ENCODE measurements at regions not wholly inside any gene's neighbourhood (a gene's known extent, or its start where the extent isn't known, plus 50 kb on each side); places are given as distances from the start of the nearest gene placed in this dataset.

DNA sequence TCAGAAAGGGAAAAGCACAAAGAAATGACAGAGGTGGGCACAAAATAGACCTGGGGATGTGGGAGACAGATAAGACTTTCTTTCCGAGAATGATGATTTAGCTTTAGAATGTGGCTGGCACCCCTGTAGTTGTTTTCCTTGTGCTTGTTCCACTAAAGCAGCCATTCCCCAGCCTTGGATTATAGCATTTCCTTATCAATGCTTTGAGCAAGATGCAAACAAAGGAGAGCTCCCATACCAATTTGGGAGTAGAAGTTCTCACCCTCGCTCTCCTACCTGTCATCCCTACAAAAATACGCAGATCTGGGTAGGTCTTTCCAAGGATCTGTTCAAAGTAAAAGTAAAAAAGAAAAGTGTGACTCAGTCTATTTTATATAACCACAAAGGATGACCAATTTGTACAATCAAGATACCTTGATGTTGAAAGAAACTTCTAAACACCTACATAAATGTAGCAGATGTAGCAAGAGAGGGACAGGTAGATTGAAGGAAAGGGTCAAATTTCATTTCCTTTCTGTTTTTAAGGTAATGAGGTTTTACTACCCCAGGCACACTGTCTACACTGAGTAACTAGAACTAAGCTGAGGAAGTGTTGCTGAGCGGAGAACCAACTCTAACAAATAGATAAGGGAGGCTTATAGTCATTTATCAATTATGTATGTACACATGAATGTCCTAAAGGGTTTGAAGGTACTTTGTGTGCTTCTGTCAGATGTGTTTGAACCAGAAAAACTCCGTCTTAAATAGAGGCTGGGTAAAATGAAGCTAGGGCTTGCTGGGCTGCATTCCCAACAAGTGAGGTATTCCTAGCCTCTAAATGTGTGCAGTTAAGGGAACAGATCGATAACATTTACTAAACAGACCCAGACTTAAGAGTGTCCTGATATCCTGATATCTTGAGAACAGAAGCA lies 91.1 kb upstream of the LRRN1 start:
- Mint-ChIP-seq H3K27me3 (no peaks in the 10 kb centered on the region), H3K9me3 (no peaks in the 10 kb centered on the region), H3K4me3 (no peak overlapping the region), H3K36me3 (no peaks in the 10 kb centered on the region), H3K27ac (no peak overlapping the region), H3K4me1 (no peaks in the 10 kb centered on the region)
- ATAC-seq = no peak
- POLR2A ChIA-PET = no interaction called here
- DNase-seq = no peak

DNA sequence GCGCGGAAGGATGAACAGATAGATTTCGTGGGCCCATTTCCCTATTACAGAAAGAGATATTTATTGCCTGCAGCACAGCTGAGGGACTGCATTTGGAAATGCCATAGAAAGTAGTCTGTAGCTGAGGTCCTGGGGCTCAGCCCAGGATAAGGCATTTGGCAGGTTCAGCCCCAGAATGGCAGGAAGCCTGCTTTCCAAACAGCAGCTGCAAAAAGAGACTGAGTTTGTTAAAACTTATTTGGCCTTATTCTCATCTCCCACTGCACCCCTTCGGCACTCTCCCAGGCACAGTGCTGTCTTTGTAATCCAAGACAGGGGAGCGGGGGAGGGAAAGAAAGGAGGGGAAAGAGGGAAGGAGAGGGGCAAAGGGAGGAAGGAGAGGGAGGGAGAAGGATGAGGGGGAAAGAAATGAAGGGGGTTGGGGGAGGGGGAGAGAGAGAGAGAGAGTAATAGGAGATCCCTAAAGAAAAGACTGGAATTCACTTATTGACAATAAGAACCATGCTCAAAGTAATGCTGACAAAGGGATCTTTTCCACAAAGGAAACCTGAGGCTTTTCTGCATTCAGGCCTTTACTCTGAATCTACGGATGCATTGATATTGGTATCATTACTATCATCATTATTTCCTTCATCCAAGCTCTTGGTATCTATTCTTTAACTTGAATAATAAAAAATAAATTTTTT lies 94.0 kb upstream of the LRRN1 start:
- H3K36me3 Mint-ChIP-seq = no peaks in the 10 kb centered on the region
- H3K4me3 Mint-ChIP-seq = no peak overlapping the region
- H3K27ac Mint-ChIP-seq = no peak overlapping the region
- no peaks in the 10 kb centered on the region for H3K4me1 Mint-ChIP-seq
- POLR2A ChIA-PET = no interaction called here
- H3K9me3 Mint-ChIP-seq = no peaks in the 10 kb centered on the region
- ATAC-seq (no peak), DNase-seq (no peak)
- H3K27me3 Mint-ChIP-seq = no peaks in the 10 kb centered on the region

DNA sequence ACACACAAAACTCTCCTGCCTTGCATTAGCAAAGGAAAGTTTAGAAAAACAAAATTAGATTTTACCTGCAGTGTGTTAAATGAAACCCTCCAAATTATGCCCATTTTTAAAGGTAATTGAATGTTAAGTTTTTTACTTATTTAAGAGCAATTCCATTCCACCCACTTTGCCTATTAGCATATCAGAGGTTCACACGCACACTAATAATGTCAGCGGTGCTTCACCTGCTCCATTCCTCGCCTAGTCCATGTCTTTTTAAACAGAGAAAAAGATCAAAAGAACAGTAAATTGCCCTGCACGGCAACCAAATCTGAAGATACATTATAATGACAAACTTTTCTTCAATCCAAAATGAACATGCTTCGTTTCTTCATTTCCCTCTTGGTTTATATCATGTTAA lies 97.3 kb upstream of the LRRN1 start:
- peaks cover 0 to 3% (median 0%) of the 10 kb centered on the region in 5 donors for H3K27me3 Mint-ChIP-seq
- ATAC-seq = no peak
- H3K4me3 Mint-ChIP-seq = no peak overlapping the region
- H3K36me3 Mint-ChIP-seq = peaks cover 0 to 4% (median 0%) of the 10 kb centered on the region in 3 donors
- H3K27ac Mint-ChIP-seq = no peak overlapping the region
- no peak for DNase-seq
- peaks cover 0 to 3% (median 0%) of the 10 kb centered on the region in 9 donors for H3K9me3 Mint-ChIP-seq
- POLR2A ChIA-PET = no interaction called here
- no peaks in the 10 kb centered on the region for H3K4me1 Mint-ChIP-seq

DNA sequence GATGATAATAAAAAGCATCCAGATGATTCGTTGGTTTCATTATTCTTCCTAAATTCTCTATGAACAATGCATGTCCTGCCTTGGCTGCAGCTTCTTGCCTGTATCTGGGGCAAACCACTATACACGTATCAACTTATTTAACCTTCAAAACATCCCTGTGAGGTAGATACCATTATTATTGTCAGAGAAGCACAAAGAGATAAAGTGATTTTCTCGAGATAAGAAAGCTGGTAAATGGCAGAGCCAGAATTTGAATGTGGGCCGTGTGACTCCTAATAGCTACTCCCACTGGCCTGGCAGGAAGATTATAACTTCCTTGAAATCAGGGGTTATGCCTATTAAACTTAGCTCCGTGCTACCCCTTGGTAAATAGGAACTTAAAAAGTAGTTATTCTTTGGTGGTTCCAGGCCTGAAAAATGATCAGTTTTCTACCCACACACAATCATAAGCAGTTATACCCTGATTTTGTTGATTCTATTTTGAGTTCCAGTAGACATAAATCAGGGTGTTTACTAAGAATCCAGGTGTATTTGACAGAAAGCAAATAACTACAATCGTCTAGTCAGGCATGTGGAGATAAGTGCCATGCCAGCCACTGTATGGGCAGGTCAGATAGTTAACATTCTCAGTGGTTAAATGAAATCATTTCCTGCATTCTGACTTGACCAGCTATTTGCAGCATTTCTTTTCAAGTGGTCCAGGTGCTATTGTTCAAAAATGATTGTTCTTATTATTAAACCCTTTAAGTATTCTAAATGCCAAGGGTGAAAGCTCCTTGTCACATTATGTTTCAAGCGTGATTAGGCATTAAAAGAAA lies 99.2 kb upstream of the LRRN1 start:
- DNase-seq (no peak), ATAC-seq (no peak)
- Mint-ChIP-seq H3K27me3 (peaks cover 0 to 3% (median 0%) of the 10 kb centered on the region in 5 donors), H3K9me3 (peaks cover 0 to 3% (median 0%) of the 10 kb centered on the region in 9 donors), H3K4me1 (no peaks in the 10 kb centered on the region), H3K36me3 (peaks cover 0 to 4% (median 0%) of the 10 kb centered on the region in 3 donors), H3K27ac (no peak overlapping the region), H3K4me3 (no peak overlapping the region)
- POLR2A ChIA-PET = no interaction called here

DNA sequence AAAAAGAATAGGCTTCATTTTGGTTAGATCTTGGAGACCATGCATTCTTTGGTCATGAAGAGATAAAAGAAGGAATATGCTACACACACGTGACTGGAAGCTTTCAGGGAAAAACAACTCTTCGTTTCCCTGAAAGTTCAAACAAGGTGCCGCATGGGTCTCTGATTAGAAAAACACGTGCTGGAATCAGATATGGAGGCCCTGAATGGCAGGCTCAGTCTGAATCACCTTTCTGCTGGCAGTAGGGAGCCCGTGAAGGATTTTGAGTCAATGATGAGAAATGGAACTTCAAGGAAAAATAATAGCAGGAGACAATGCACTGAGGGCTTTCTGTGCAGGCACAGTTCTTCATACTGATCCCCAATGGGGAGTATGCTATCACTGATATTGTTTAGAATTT lies 99.8 kb upstream of the LRRN1 start:
- POLR2A ChIA-PET = no interaction called here
- ATAC-seq (no peak), DNase-seq (no peak)
- H3K27me3 Mint-ChIP-seq = peaks cover 0 to 3% (median 0%) of the 10 kb centered on the region in 5 donors
- H3K36me3 Mint-ChIP-seq = peaks cover 0 to 4% (median 0%) of the 10 kb centered on the region in 3 donors
- no peaks in the 10 kb centered on the region for H3K4me1 Mint-ChIP-seq
- no peak overlapping the region for H3K27ac Mint-ChIP-seq
- H3K9me3 Mint-ChIP-seq = peaks cover 0 to 3% (median 0%) of the 10 kb centered on the region in 9 donors
- H3K4me3 Mint-ChIP-seq = no peak overlapping the region

DNA sequence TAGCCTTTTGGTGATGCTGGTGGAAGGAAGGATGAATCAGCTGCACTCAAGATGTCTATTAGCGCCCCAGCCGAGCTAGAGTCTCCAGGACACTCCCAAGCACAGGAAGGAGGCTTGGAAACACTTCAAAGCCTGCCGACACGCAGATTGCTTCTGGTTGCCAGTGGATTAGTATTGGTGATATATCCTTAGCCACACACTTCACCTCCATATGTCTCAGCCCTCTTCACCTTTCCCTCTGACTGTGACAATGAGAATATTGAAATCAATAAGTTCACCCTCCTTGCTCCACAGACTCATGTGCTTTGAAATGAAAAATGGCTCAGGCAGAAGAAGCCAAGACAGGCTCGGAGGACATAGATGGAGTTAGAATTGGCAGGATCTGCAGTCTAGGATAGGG lies 102.9 kb upstream of the LRRN1 start:
- ATAC-seq = no peak
- H3K4me3 Mint-ChIP-seq = no peak overlapping the region
- H3K36me3 Mint-ChIP-seq = peaks cover 0 to 4% (median 0%) of the 10 kb centered on the region in 3 donors
- H3K27me3 Mint-ChIP-seq = peaks cover 0 to 3% (median 0%) of the 10 kb centered on the region in 5 donors
- no peak for DNase-seq
- no peak overlapping the region for H3K27ac Mint-ChIP-seq
- POLR2A ChIA-PET = no interaction called here
- H3K4me1 Mint-ChIP-seq = no peaks in the 10 kb centered on the region
- peaks cover 0 to 3% (median 0%) of the 10 kb centered on the region in 9 donors for H3K9me3 Mint-ChIP-seq

DNA sequence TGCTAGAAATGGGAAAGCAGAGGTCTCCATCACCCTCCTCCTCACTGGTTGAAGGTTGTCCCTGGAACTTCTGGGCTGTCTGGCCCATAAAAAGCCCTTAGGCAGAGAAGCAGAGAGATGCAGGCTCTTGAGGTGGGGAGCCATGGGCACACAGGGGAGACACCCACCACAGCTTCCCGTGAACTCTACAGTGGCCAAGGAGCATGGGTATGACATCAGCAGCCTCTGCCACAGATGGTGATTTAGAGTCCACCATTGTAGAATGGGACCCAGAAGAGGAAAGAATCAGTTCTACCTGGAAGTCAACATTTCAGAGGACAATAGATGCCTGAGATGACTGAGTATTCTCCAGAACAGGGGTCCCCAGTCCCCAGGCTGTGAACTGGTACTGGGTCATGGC lies 105.6 kb upstream of the LRRN1 start:
- Mint-ChIP-seq H3K27me3 (peaks cover 0 to under 1% (median 0%) of the 10 kb centered on the region in 5 donors), H3K36me3 (peaks cover 0 to under 1% (median 0%) of the 10 kb centered on the region in 3 donors), H3K27ac (no peak overlapping the region), H3K9me3 (peaks cover 0 to 3% (median 0%) of the 10 kb centered on the region in 9 donors), H3K4me3 (no peak overlapping the region), H3K4me1 (no peaks in the 10 kb centered on the region)
- POLR2A ChIA-PET = no interaction called here
- ATAC-seq = no peak
- DNase-seq = no peak

DNA sequence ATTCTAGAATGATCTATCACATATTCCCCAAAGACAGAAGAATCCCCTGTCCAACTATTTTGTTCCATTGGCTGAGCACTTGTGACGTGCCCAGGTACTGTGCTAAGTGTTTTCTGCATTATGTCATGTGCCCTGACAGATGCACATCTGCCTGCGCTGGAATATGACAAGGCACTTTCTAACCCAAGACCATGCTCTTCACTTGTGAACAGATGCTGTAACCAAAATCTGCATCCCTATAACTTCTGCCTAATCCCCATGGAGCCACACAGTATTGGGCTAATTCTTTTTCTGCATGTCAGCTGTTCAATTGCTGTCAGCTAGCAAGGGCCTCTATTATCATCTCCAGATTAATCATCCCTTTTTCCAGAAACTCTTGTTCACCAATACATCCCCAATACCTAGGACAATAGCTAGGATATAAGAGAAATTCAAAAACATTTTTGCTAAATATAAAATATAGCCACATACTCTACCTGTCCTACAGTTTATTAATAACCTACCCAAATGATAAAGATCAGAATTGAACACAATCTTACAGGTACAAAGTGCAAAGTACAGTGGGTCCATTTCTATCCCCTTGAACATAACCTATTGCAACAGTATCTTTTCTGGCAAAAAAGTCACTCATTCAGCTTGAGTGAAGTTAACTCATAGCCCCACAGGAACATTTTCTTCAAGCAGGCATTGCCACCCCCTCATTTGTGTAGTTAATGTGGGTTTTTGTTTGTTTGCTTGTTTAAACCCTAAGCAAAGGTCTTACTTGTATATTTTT lies 109.4 kb upstream of the LRRN1 start:
- no peak overlapping the region for H3K4me3 Mint-ChIP-seq
- no peak for DNase-seq
- H3K27me3 Mint-ChIP-seq = no peaks in the 10 kb centered on the region
- no peak for ATAC-seq
- peaks cover 0 to 9% (median 0%) of the 10 kb centered on the region in 9 donors for H3K9me3 Mint-ChIP-seq
- no peaks in the 10 kb centered on the region for H3K36me3 Mint-ChIP-seq
- H3K27ac Mint-ChIP-seq = no peak overlapping the region
- no peaks in the 10 kb centered on the region for H3K4me1 Mint-ChIP-seq
- POLR2A ChIA-PET = no interaction called here

DNA sequence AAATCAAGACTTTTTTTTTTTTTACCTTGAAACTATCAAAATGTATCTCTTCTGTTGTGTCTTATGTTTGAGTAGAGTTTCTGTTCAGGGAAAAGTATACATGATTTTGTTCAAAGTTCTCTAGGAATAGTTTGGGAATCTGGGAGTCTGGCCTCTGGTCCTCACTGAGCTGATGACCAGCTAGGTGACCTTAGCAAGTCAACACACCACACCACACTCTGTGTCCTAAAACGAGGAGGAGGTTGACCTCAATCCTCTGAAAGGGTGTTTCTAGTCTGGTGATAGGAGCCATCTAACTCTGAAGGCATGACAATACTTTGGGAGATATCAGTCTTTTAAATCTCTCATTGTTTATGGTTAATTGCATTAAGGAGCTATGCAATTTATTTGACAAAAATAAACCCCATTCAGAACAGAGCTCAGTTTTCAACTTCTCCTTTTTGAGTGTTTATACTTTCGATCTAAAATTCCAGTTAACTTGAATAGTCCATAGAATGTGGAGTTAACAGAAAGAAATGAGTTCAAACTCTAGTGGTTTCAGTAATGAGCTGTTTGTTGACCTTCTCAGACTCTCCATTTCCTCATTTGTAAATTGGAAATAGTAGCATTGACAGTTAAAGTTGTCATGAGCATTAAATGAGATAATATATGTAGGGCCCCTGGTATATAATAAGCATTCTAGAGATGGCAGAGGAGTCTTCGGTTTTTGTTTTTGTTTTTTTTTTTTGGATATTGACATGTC lies 112.2 kb upstream of the LRRN1 start:
- H3K36me3 Mint-ChIP-seq = no peaks in the 10 kb centered on the region
- no peaks in the 10 kb centered on the region for H3K4me1 Mint-ChIP-seq

DNA sequence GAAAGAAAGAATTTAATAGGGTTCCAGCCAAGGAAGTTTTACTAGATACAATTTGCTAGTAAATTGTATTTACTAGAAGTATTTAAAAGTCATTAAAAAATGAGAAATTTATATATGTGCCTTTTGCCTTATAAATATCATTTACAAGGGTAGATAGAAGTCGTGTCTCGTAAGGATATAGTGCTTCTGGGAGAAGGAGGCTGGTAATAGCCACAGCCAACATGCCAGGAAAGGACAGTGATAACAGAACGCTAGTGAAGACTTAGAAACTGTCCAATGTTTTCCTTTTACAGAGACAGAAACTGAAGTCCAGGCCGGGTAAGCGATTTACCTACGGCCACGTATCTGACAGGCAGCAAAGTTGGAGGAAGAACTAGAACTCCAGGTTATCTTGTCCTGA lies 113.5 kb upstream of the LRRN1 start:
- Mint-ChIP-seq H3K27ac (no peak overlapping the region), H3K4me1 (no peaks in the 10 kb centered on the region), H3K4me3 (no peak overlapping the region), H3K9me3 (peaks cover 0 to 9% (median 0%) of the 10 kb centered on the region in 9 donors), H3K27me3 (no peaks in the 10 kb centered on the region), H3K36me3 (peaks cover 0 to 3% (median 0%) of the 10 kb centered on the region in 3 donors)
- ATAC-seq (no peak), DNase-seq (no peak)
- POLR2A ChIA-PET = no interaction called here

More for the DNA sequence above, 112.2 kb upstream of the LRRN1 start:
- DNase-seq = no peak
- no peak overlapping the region for H3K4me3 Mint-ChIP-seq
- H3K9me3 Mint-ChIP-seq = peaks cover 0 to 9% (median 0%) of the 10 kb centered on the region in 9 donors
- POLR2A ChIA-PET = no interaction called here
- H3K27me3 Mint-ChIP-seq = no peaks in the 10 kb centered on the region
- ATAC-seq = no peak
- H3K27ac Mint-ChIP-seq = no peak overlapping the region

DNA sequence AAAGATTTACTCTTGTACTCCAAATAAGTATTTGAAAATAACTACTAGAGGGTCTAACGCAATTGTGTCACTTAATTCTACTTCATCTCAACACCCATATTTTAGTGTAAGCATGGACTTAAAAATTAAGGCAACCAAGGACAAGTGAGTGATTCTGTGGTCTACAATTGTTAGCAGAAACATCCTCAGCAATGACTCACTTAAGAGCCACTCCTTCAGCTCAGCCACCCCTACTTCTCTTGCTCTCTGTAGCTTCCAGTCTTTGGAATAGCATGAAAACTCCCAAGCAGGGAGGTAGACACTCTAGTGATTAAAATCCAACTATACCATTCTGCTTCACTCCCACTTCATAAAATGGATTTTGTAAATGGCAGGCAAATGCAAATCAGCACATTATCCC lies 116.0 kb upstream of the LRRN1 start:
- Mint-ChIP-seq H3K9me3 (peaks cover 0 to 16% (median 3%) of the 10 kb centered on the region in 9 donors), H3K27me3 (peaks cover 0 to 5% (median 0%) of the 10 kb centered on the region in 5 donors), H3K36me3 (peaks cover 0 to 7% (median 0%) of the 10 kb centered on the region in 3 donors), H3K4me1 (no peaks in the 10 kb centered on the region), H3K4me3 (no peak overlapping the region), H3K27ac (no peak overlapping the region)
- POLR2A ChIA-PET = no interaction called here
- DNase-seq = no peak
- no peak for ATAC-seq

DNA sequence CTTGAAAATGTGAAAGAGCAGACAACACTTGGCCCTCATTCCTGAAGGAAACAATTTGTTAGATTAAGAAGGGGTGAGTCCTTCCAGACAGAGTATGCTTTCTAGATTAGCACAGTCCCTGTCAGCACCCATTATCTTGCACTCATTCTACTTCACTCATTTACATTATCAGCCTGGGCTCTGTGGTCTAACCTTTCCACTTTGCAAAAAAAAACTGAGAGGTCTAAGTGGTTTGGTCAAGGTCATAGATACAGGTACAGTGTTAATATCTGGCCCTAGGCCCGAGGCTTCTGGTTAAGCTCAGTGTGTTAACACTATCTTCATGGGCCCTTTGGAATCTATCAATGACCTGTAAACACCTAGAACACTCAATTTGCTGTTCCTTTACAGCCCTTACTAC lies 123.4 kb upstream of the LRRN1 start:
- Mint-ChIP-seq H3K27me3 (peaks cover 0 to 10% (median 4%) of the 10 kb centered on the region in 5 donors), H3K27ac (no peak overlapping the region), H3K9me3 (peaks cover 0 to 16% (median 6%) of the 10 kb centered on the region in 9 donors), H3K4me1 (no peaks in the 10 kb centered on the region), H3K36me3 (peaks cover 0 to 10% (median 4%) of the 10 kb centered on the region in 3 donors), H3K4me3 (no peak overlapping the region)
- no peak for DNase-seq
- POLR2A ChIA-PET = no interaction called here
- ATAC-seq = no peak
